ENCODE measurements at regions not wholly inside any gene's neighbourhood (a gene's known extent, or its start where the extent isn't known, plus 50 kb on each side); places are given as distances from the start of the nearest gene placed in this dataset.

DNA sequence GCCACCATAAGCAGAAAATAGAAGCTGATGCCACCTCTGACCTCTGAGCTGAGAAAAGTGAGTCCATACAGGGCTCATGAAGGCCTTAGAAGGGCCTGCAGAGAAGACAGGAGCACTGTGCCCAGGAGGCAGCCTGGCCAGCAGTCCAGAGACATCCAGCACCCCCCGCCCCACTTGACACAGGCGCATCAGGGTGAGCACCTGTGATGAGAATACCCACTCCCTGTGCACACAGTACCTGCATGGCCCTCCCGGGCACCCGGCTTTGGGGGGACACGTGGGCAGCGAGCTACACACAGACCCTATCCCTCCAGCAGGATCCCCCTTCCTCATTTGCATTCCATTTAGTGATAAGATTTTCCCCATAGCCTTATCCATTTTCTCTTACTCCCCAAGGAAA, 63.6 kb upstream of the NSMCE3 start:
- TF ChIP-seq, protein P1, sequence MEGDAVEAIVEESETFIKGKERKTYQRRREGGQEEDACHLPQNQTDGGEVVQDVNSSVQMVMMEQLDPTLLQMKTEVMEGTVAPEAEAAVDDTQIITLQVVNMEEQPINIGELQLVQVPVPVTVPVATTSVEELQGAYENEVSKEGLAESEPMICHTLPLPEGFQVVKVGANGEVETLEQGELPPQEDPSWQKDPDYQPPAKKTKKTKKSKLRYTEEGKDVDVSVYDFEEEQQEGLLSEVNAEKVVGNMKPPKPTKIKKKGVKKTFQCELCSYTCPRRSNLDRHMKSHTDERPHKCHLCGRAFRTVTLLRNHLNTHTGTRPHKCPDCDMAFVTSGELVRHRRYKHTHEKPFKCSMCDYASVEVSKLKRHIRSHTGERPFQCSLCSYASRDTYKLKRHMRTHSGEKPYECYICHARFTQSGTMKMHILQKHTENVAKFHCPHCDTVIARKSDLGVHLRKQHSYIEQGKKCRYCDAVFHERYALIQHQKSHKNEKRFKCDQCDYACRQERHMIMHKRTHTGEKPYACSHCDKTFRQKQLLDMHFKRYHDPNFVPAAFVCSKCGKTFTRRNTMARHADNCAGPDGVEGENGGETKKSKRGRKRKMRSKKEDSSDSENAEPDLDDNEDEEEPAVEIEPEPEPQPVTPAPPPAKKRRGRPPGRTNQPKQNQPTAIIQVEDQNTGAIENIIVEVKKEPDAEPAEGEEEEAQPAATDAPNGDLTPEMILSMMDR (IDR thresholded peaks at IDR 0.05; ENCODE audit: control extremely low read depth, extremely low read depth) = no peak
- peaks cover 0 to 5% (median 0%) of the 10 kb centered on the region in 5 donors for H3K4me1 ChIP-seq (ENCODE audit: control insufficient read depth in 5 of 5, insufficient read depth in 5 of 5, low read length in 5 of 5)
- H3K36me3 ChIP-seq (ENCODE audit: control insufficient read depth in 4 of 4, insufficient read depth in 4 of 4, low read length in 4 of 4) = no peaks in the 10 kb centered on the region
- DNase-seq = no peak
- 80 to 88% methylated on average over 6 of the region's 6 CpGs for WGBS, 2 donors
- peaks cover 0 to 2% (median 0%) of the 10 kb centered on the region in 4 donors for H3K9me3 ChIP-seq (ENCODE audit: control insufficient read depth in 4 of 4, insufficient read depth in 3 of 4, low read length in 3 of 4)
- no peak for ATAC-seq (ENCODE audit: insufficient read depth, low FRiP score)
- no peak overlapping the region for H3K27ac ChIP-seq (ENCODE audit: low read depth in 1 of 2, low read length in 1 of 2)
- no peaks in the 10 kb centered on the region for H3K27me3 ChIP-seq (ENCODE audit: control insufficient read depth in 3 of 3, insufficient read depth in 3 of 3, low read length in 2 of 3)
- no peak overlapping the region for H3K4me3 ChIP-seq
- no peak overlapping the region for H3K9ac ChIP-seq (ENCODE audit: insufficient read depth in 1 of 2, low read length in 2 of 2)

DNA sequence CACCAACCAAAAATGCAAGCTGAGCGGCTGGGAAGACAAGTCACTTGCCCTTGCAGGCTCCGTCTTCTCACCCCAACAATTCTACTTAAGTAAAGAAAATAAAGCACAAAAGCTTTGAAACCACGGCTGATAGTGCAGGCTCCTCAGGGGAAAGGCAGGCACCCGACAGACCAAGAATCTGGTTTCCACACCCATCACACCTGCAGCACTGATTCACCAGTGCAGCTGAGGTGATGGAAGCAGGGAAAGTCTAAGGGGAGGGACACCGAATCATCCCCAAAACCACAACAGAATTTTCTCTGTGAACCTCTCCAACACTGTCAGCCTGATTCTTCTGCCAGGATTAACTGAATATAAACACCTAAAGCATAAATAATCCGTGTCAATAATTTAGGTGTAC, 62.0 kb upstream of the NSMCE3 start:
- Histone ChIP-seq H3K9me3 (ENCODE audit: control insufficient read depth in 4 of 4, insufficient read depth in 3 of 4, low read length in 3 of 4) (peaks cover 0 to 2% (median 0%) of the 10 kb centered on the region in 4 donors), H3K27ac (ENCODE audit: low read depth in 1 of 2, low read length in 1 of 2) (no peak overlapping the region), H3K4me3 (no peak overlapping the region), H3K27me3 (ENCODE audit: control insufficient read depth in 3 of 3, insufficient read depth in 3 of 3, low read length in 2 of 3) (no peaks in the 10 kb centered on the region), H3K9ac (ENCODE audit: insufficient read depth in 1 of 2, low read length in 2 of 2) (no peak overlapping the region), H3K4me1 (ENCODE audit: control insufficient read depth in 5 of 5, insufficient read depth in 5 of 5, low read length in 5 of 5) (no peaks in the 10 kb centered on the region), H3K36me3 (ENCODE audit: control insufficient read depth in 4 of 4, insufficient read depth in 4 of 4, low read length in 4 of 4) (no peaks in the 10 kb centered on the region)
- 76 to 85% methylated on average over 6 of the region's 6 CpGs for WGBS, 2 donors
- ATAC-seq (ENCODE audit: insufficient read depth, low FRiP score) = no peak
- TF ChIP-seq, protein P1 (IDR thresholded peaks at IDR 0.05; ENCODE audit: control extremely low read depth, extremely low read depth) = no peak
- DNase-seq = no peak

DNA sequence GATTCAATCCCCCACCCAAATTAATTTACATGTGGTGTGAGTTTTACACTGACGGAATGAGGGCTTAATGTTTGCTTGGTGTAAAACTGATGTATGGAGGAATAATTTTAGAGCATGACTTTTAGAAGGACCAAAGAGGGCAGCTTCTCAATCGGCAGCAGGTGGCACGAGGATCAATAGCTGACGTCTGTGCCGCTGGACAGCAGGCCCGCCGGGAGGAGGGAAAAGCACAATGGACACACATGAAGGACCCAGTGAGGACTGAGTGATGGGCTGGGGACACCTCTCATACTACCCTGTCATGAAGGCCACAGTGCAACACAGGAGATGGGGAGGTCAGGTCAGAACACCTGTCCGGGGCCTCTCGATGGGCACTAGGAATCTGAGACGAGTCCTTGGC, 61.4 kb upstream of the NSMCE3 start:
- Histone ChIP-seq H3K36me3 (ENCODE audit: control insufficient read depth in 4 of 4, insufficient read depth in 4 of 4, low read length in 4 of 4) (no peaks in the 10 kb centered on the region), H3K4me3 (no peak overlapping the region), H3K27ac (ENCODE audit: low read depth in 1 of 2, low read length in 1 of 2) (no peak overlapping the region), H3K9me3 (ENCODE audit: control insufficient read depth in 4 of 4, insufficient read depth in 3 of 4, low read length in 3 of 4) (peaks cover 0 to 3% (median 1%) of the 10 kb centered on the region in 4 donors), H3K27me3 (ENCODE audit: control insufficient read depth in 3 of 3, insufficient read depth in 3 of 3, low read length in 2 of 3) (no peaks in the 10 kb centered on the region), H3K4me1 (ENCODE audit: control insufficient read depth in 5 of 5, insufficient read depth in 5 of 5, low read length in 5 of 5) (no peaks in the 10 kb centered on the region), H3K9ac (ENCODE audit: insufficient read depth in 1 of 2, low read length in 2 of 2) (no peak overlapping the region)
- ATAC-seq (ENCODE audit: insufficient read depth, low FRiP score) (no peak), DNase-seq (no peak)
- TF ChIP-seq, protein P1 (IDR thresholded peaks at IDR 0.05; ENCODE audit: control extremely low read depth, extremely low read depth) = no peak
- WGBS, 2 donors = 92 to 96% methylated on average over 10 of the region's 10 CpGs

DNA sequence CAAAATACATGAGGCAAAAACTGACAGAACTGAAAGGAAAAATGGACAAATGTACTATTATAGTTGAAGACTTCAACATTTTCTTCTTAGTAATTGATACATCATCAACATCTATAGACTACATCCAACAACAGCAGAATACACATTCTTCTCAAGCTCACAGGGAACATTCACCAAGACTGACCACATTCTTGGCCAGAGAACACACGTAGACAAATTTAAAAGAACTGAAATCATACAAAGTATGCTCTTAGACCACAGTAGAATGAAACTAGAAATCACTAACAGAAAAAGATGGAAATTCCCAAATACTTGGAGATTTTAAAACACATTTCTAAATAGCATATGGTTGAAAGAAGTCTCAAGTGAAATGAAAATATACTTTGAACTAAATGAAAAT, 55.1 kb upstream of the NSMCE3 start:
- TF ChIP-seq, protein P1 (IDR thresholded peaks at IDR 0.05; ENCODE audit: control extremely low read depth, extremely low read depth) = no peak
- no peak overlapping the region for H3K9ac ChIP-seq (ENCODE audit: insufficient read depth in 1 of 2, low read length in 2 of 2)

More for the DNA sequence above, 55.1 kb upstream of the NSMCE3 start:
- peaks cover 0 to 6% (median 3%) of the 10 kb centered on the region in 4 donors for H3K9me3 ChIP-seq (ENCODE audit: control insufficient read depth in 4 of 4, insufficient read depth in 3 of 4, low read length in 3 of 4)
- H3K4me1 ChIP-seq (ENCODE audit: control insufficient read depth in 5 of 5, insufficient read depth in 5 of 5, low read length in 5 of 5) = no peaks in the 10 kb centered on the region
- no peak overlapping the region for H3K27ac ChIP-seq (ENCODE audit: low read depth in 1 of 2, low read length in 1 of 2)
- ATAC-seq (ENCODE audit: insufficient read depth, low FRiP score) (no peak), DNase-seq (no peak)
- 0% methylated on average over 1 of the region's 1 CpG for WGBS, 2 donors
- no peaks in the 10 kb centered on the region for H3K36me3 ChIP-seq (ENCODE audit: control insufficient read depth in 4 of 4, insufficient read depth in 4 of 4, low read length in 4 of 4)
- no peak overlapping the region for H3K4me3 ChIP-seq
- no peaks in the 10 kb centered on the region for H3K27me3 ChIP-seq (ENCODE audit: control insufficient read depth in 3 of 3, insufficient read depth in 3 of 3, low read length in 2 of 3)

Measured in lung (tissue), 11 donors.